H1 (cell line): ENCODE measurements at regions not wholly inside any gene's neighbourhood (a gene's known extent, or its start where the extent isn't known, plus 50 kb on each side); places are given as distances from the start of the nearest gene placed in this dataset.

Source experiments
- BRCA1 ChIP-seq: IDR thresholded peaks from 2 replicates; pipeline ENCODE4 v1.6.1; 2012; ENCODE audit warnings: low read depth, low read length, improper control_type of control experiment
- CHD7 ChIP-seq: fragments of 300-600 bp; sonication (generic); IDR thresholded peaks from 2 replicates; pipeline ENCODE4 v1.7.1; 2012; ENCODE audit warnings: low read length, moderate library complexity, mild to moderate bottlenecking, inconsistent platforms; ENCODE audit not compliant: insufficient replicate concordance
- KDM1A ChIP-seq: fragments of 200-600, 300-600 bp; sonication (generic); IDR thresholded peaks from 2 replicates; pipeline ENCODE4 v1.7.1; 2016; ENCODE audit warnings: mild to moderate bottlenecking, low read length, borderline replicate concordance
- TCF12 ChIP-seq: IDR thresholded peaks from 2 replicates; pipeline ENCODE4 v1.6.1; 2011; ENCODE audit warnings: low read depth, mild to moderate bottlenecking, low read length

GRCh38 chr2:52117299-52117698 lies 1085.4 kb upstream of the NRXN1 start (continued):
- TF ChIP-seq CHD7 (no peak), KDM1A (no peak), TCF12 (no peak), BRCA1 (no peak)
